IMR-90 (cell line): ENCODE measurements at regions not wholly inside any gene's neighbourhood (a gene's known extent, or its start where the extent isn't known, plus 50 kb on each side); places are given as distances from the start of the nearest gene placed in this dataset.

Source experiments
- ATAC-seq: fragments of 200-7000 bp; cut with Tn5 transposase; 2 replicates; pipeline ENCODE4 v1.9.1; 2020; ENCODE audit warnings: low read depth, mild to moderate bottlenecking, moderate library complexity
- BruUV-seq: library from RNA; stranded (reverse); fragments of 400-500 nt; replicated peaks from 2 replicates; lab custom pipeline; 2021; lab: Mats Ljungman, UMichigan
- CTCF ChIA-PET: fragments of 300-600 bp; formaldehyde crosslinking; extraction: SDS; loops from one replicate; lab custom pipeline; 2021; ENCODE audit warnings: antibody characterized with exemption; lab: Yijun Ruan, JAX
- POLR2A ChIA-PET: fragments of 300-600 bp; sonication (Branson Sonifier 250); formaldehyde crosslinking; loops from one replicate; lab custom pipeline; 2022; ENCODE audit warnings: antibody characterized with exemption; ENCODE audit not compliant: unreplicated experiment; lab: Charles Lee
- DNase-seq: peaks from one replicate; pipeline ENCODE4 v3.0.0; 2013
- H2AFZ ChIP-seq: replicated peaks from 2 replicates; pipeline ENCODE3; 2013; ENCODE audit warnings: low read length, mild to moderate bottlenecking; ENCODE audit not compliant: poor library complexity
- H2AK5ac ChIP-seq: 2 replicates; pipeline ENCODE4 v1.6.1; 2013; ENCODE audit warnings: low read depth, low read length, inconsistent platforms
- H2AK9ac ChIP-seq: replicated peaks from 2 replicates; pipeline ENCODE3; 2013; ENCODE audit warnings: mild to moderate bottlenecking, low read depth, low read length, moderate library complexity; ENCODE audit not compliant: poor library complexity
- H2BK120ac ChIP-seq: 2 replicates; pipeline ENCODE4 v1.6.1; 2013; ENCODE audit warnings: low read depth, low read length, inconsistent platforms
- H2BK15ac ChIP-seq: 3 replicates; pipeline ENCODE4 v1.6.1; 2013; ENCODE audit warnings: low read depth, low read length, inconsistent platforms
- H2BK20ac ChIP-seq: 2 replicates; pipeline ENCODE4 v1.6.1; 2013; ENCODE audit warnings: low read depth, mild to moderate bottlenecking, inconsistent platforms, low read length, moderate library complexity
- H2BK5ac ChIP-seq: 2 replicates; pipeline ENCODE4 v1.6.1; 2013; ENCODE audit warnings: mild to moderate bottlenecking, low read depth, low read length, inconsistent platforms; ENCODE audit not compliant: poor library complexity, severe bottlenecking
- H3K14ac ChIP-seq: replicated peaks from 2 replicates; pipeline ENCODE4 v1.6.1; 2013; ENCODE audit warnings: low read depth, low read length, inconsistent platforms
- H3K18ac ChIP-seq: 2 replicates; pipeline ENCODE4 v1.6.1; 2013; ENCODE audit warnings: low read depth, low read length, control low read depth
- H3K23ac ChIP-seq: 2 replicates; pipeline ENCODE4 v1.6.1; 2013; ENCODE audit warnings: low read depth, low read length, inconsistent platforms
- H3K27ac ChIP-seq: 2 replicates; pipeline ENCODE4 v1.5.1; 2013; ENCODE audit warnings: mild to moderate bottlenecking, control low read depth, low read length; ENCODE audit not compliant: insufficient read depth
- H3K27me3 ChIP-seq: 2 replicates; pipeline ENCODE4 v1.6.1; 2013; ENCODE audit warnings: low read length; ENCODE audit not compliant: control insufficient read depth, insufficient read depth
- H3K36me3 ChIP-seq: 2 replicates; pipeline ENCODE4 v1.6.1; 2013; ENCODE audit warnings: low read length, mixed read lengths; ENCODE audit not compliant: control insufficient read depth, insufficient read depth
- H3K4ac ChIP-seq: 2 replicates; pipeline ENCODE4 v1.6.1; 2013; ENCODE audit warnings: low read depth, low read length, inconsistent platforms
- H3K4me1 ChIP-seq: 2 replicates; pipeline ENCODE4 v1.6.1; 2013; ENCODE audit warnings: low read length, mixed read lengths; ENCODE audit not compliant: control insufficient read depth, insufficient read depth
- H3K4me2 ChIP-seq: 2 replicates; pipeline ENCODE4 v1.6.1; 2013; ENCODE audit warnings: low read depth, mild to moderate bottlenecking, control low read depth, low read length, moderate library complexity
- H3K4me3 ChIP-seq: 2 replicates; pipeline ENCODE4 v1.5.1; 2013; ENCODE audit warnings: low read depth, mild to moderate bottlenecking, control low read depth, low read length, moderate library complexity; ENCODE audit not compliant: insufficient read depth
- H3K56ac ChIP-seq: 2 replicates; pipeline ENCODE4 v1.6.1; 2013; ENCODE audit warnings: low read length, inconsistent platforms; ENCODE audit not compliant: insufficient read depth; ENCODE audit errors: extremely low read depth
- H3K79me1 ChIP-seq, 2 experiments: 2 replicates each; pipeline ENCODE4 v1.6.1; 2013; ENCODE audit warnings: low read length in 2 of 2, inconsistent platforms in 1 of 2, low read depth in 1 of 2
- H3K9ac ChIP-seq: 2 replicates; pipeline ENCODE4 v1.6.1; 2013; ENCODE audit warnings: low read depth, low read length, control low read depth
- H3K9me1 ChIP-seq: 2 replicates; pipeline ENCODE4 v1.6.1; 2013; ENCODE audit warnings: low read length, inconsistent platforms; ENCODE audit not compliant: insufficient read depth
- H3K9me3 ChIP-seq: 2 replicates; pipeline ENCODE4 v1.6.1; 2013; ENCODE audit warnings: low read length; ENCODE audit not compliant: control insufficient read depth, insufficient read depth
- H4K20me1 ChIP-seq: 2 replicates; pipeline ENCODE4 v1.6.1; 2013; ENCODE audit warnings: low read length, inconsistent platforms; ENCODE audit not compliant: insufficient read depth
- H4K5ac ChIP-seq: 2 replicates; pipeline ENCODE4 v1.6.1; 2013; ENCODE audit warnings: mild to moderate bottlenecking, low read depth, low read length, control low read depth
- H4K8ac ChIP-seq, 2 experiments: 2 replicates each; pipeline ENCODE4 v1.6.1; 2013; ENCODE audit warnings: low read depth in 2 of 2, low read length in 2 of 2, control low read depth in 1 of 2, inconsistent platforms in 1 of 2
- H4K91ac ChIP-seq: 2 replicates; pipeline ENCODE4 v1.6.1; 2013; ENCODE audit warnings: low read depth, low read length, inconsistent platforms; ENCODE audit not compliant: insufficient read depth
- CEBPB ChIP-seq: IDR thresholded peaks from 2 replicates; pipeline ENCODE4 v1.6.1; 2012; ENCODE audit warnings: low read depth, low read length, improper control_type of control experiment
- RFX5 ChIP-seq: IDR thresholded peaks from 2 replicates; pipeline ENCODE4 v1.8.0; 2012; ENCODE audit warnings: low read depth, mild to moderate bottlenecking, low read length, moderate library complexity
- USF2 ChIP-seq: fragments of 150-350 bp; IDR thresholded peaks from 2 replicates; pipeline ENCODE4 v1.6.1; 2017; ENCODE audit warnings: mild to moderate bottlenecking, antibody characterized with exemption, low read length, low read depth
- WGBS, 2 experiments: methylation state at CpG; one replicate each; pipeline versions ENCODE4 v1.1.5 to v1.1.7; 2013; ENCODE audit warnings: missing lambda C conversion rate in 2 of 2; ENCODE audit not compliant: insufficient read length in 1 of 2; ENCODE audit errors: extremely low coverage in 2 of 2; 5-methylcytosine and 5-hydroxymethylcytosine counted together
- dilution Hi-C: fragments of 300-500 bp; cut with HindIII; formaldehyde crosslinking; loops from one replicate; pipeline ENCODE4 v1.14.3; 2018; ENCODE audit warnings: low sequenced_read_pairs; ENCODE audit not compliant: unreplicated experiment
- in situ Hi-C: fragments of 300-500 bp; cut with MboI; formaldehyde crosslinking; loops from 3 replicates; pipeline ENCODE4 v1.14.3; 2019; ENCODE audit warnings: low sequenced_read_pairs, inconsistent platforms, mixed read lengths
- intact Hi-C: fragments of 100-400 bp; cut with micrococcal nuclease; formaldehyde crosslinking; loops from 2 replicates; pipeline ENCODE4 v1.10.0; 2022

DNA sequence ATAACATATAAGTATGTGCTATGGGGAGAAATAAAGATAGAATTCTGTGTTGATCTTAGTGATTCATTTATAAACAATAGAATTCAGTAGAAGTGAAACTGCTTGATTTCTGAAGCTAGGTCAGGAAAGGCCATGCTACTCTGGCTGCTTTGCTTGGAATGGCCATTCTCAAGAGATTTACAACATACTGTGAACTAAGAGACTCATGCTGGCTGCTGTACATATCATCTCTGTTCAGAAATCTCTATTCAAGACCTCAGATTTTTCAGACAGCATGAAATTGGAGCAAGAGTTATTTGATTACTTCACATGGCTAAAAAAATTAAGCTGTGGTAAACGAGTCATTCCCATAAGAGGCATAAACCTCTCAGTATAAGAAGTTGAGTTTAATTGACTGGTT, 662.6 kb downstream of the BCKDHB start:
- dilution Hi-C loops (no loop called here), in situ Hi-C loops (no loop called here), intact Hi-C loops (no loop called here)
- ATAC-seq (peak; percentile 96), DNase-seq (peak; percentile 90)
- Histone ChIP-seq H4K8ac (no peak overlapping the region), H3K4me3 (no peak overlapping the region), H2BK15ac (no peak overlapping the region), H3K18ac (no peak overlapping the region), H2BK120ac (no peak overlapping the region), H3K36me3 (no peaks in the 10 kb centered on the region), H3K9ac (no peak overlapping the region), H3K9me3 (no peaks in the 10 kb centered on the region), H2BK5ac (no peak overlapping the region), H4K5ac (no peak overlapping the region), H2AFZ (no peak overlapping the region), H3K27me3 (no peaks in the 10 kb centered on the region), H3K14ac (no peak overlapping the region), H3K4me1 (no peaks in the 10 kb centered on the region), H2AK9ac (no peak overlapping the region), H3K4me2 (no peak overlapping the region), H3K27ac (no peak overlapping the region), H2BK20ac (no peak overlapping the region), H3K4ac (no peak overlapping the region), H3K56ac (no peak overlapping the region), H4K91ac (no peak overlapping the region), H2AK5ac (no peak overlapping the region), H4K20me1 (no peaks in the 10 kb centered on the region), H3K23ac (no peak overlapping the region), H3K9me1 (no peaks in the 10 kb centered on the region), H3K79me1 (no peaks in the 10 kb centered on the region)
- no CpG with 5 or more reads among the region's 1 CpG for WGBS, 2 experiments
- no peak for TF ChIP-seq RFX5
- 0 out of 2 replicates have a peak, but pooled peaks have one; percentile 2 for TF ChIP-seq CEBPB
- TF ChIP-seq USF2: no peak
- no TSS peak for BruUV-seq
- CTCF ChIA-PET: no interaction called here
- POLR2A ChIA-PET: no interaction called here
